SK-N-SH treated with all-trans-retinoic acid at 6 μM for 48 hours (cell line): ENCODE measurements at regions not wholly inside any gene's neighbourhood (a gene's known extent, or its start where the extent isn't known, plus 50 kb on each side); places are given as distances from the start of the nearest gene placed in this dataset.

Experiments used
- ATAC-seq: fragments of 200-7000 bp; cut with Tn5 transposase; 3 replicates; pipeline ENCODE4 v1.9.1; 2020; ENCODE audit warnings: mild to moderate bottlenecking, moderate library complexity
- ARNTL ChIP-seq: fragments of 450-650 bp; formaldehyde crosslinking; IDR thresholded peaks from 2 replicates; pipeline ENCODE4 v1.5.0; 2020; ENCODE audit warnings: low read depth, mild to moderate bottlenecking, moderate library complexity, borderline replicate concordance
- BACH2 ChIP-seq: fragments of 250-450 bp; sonication (Bioruptor Pico); IDR thresholded peaks from 2 replicates; pipeline ENCODE4 v1.9.0; 2021; ENCODE audit warnings: mild to moderate bottlenecking, borderline replicate concordance
- CREB5 ChIP-seq: fragments of 250-450 bp; sonication (Bioruptor Pico); IDR thresholded peaks from 2 replicates; pipeline ENCODE4 v1.5.1; 2020; ENCODE audit warnings: low read depth, mild to moderate bottlenecking, moderate library complexity
- CSDC2 ChIP-seq: fragments of 250-450 bp; sonication (Bioruptor Pico); IDR thresholded peaks from 2 replicates; pipeline ENCODE4 v1.5.0; 2020; ENCODE audit warnings: mild to moderate bottlenecking, moderate library complexity
- ESRRG ChIP-seq: fragments of 250-450 bp; sonication (Bioruptor Pico); IDR thresholded peaks from 2 replicates; pipeline ENCODE4 v1.6.1; 2021; ENCODE audit warnings: mild to moderate bottlenecking
- GLIS3 ChIP-seq: fragments of 250-450 bp; sonication (Bioruptor Pico); IDR thresholded peaks from 2 replicates; pipeline ENCODE4 v1.5.0; 2020; ENCODE audit warnings: mild to moderate bottlenecking, moderate library complexity
- ISL1 ChIP-seq: fragments of 250-450 bp; sonication (Bioruptor Pico); IDR thresholded peaks from 2 replicates; pipeline ENCODE4 v2.1.2; 2022; ENCODE audit warnings: mild to moderate bottlenecking, moderate library complexity
- OSR1 ChIP-seq: fragments of 250-450 bp; sonication (Bioruptor Pico); IDR thresholded peaks from 2 replicates; pipeline ENCODE4 v1.8.0; 2022; ENCODE audit warnings: moderate library complexity, mild to moderate bottlenecking, inconsistent platforms
- PPARA ChIP-seq: fragments of 250-450 bp; sonication (Bioruptor Pico); IDR thresholded peaks from 2 replicates; pipeline ENCODE4 v1.5.0; 2020; ENCODE audit warnings: mild to moderate bottlenecking, borderline replicate concordance
- RARB ChIP-seq: fragments of 250-450 bp; sonication (Bioruptor Pico); IDR thresholded peaks from 2 replicates; pipeline ENCODE4 v1.8.0; 2021; ENCODE audit warnings: mild to moderate bottlenecking, moderate library complexity
- SNAI2 ChIP-seq: fragments of 250-450 bp; sonication (Bioruptor Pico); IDR thresholded peaks from 2 replicates; pipeline ENCODE4 v1.5.0; 2020; ENCODE audit warnings: mild to moderate bottlenecking, moderate library complexity
- TCF4 ChIP-seq: fragments of 250-450 bp; sonication (Bioruptor Pico); IDR thresholded peaks from 2 replicates; pipeline ENCODE4 v1.8.0; 2021; ENCODE audit warnings: mild to moderate bottlenecking, moderate library complexity, borderline replicate concordance
- TOX ChIP-seq: fragments of 250-450 bp; sonication (Bioruptor Pico); IDR thresholded peaks from 2 replicates; pipeline ENCODE4 v1.8.0; 2021; ENCODE audit warnings: mild to moderate bottlenecking, moderate library complexity, borderline replicate concordance
- ZC3H10 ChIP-seq: fragments of 250-450 bp; sonication (Bioruptor Pico); IDR thresholded peaks from 2 replicates; pipeline ENCODE4 v1.5.1; 2021; ENCODE audit warnings: mild to moderate bottlenecking, moderate library complexity
- ZFP3 ChIP-seq: fragments of 250-450 bp; sonication (Bioruptor Pico); IDR thresholded peaks from 2 replicates; pipeline ENCODE4 v1.5.0; 2020; ENCODE audit warnings: mild to moderate bottlenecking, moderate library complexity
- ZFP30 ChIP-seq: fragments of 450-650 bp; formaldehyde crosslinking; IDR thresholded peaks from 2 replicates; pipeline ENCODE4 v1.5.0; 2022; ENCODE audit warnings: mild to moderate bottlenecking, moderate library complexity
- ZNF565 ChIP-seq: fragments of 450-650 bp; formaldehyde crosslinking; conservative IDR thresholded peaks from 2 replicates; pipeline ENCODE4 v1.5.0; 2020; ENCODE audit warnings: low read depth, mild to moderate bottlenecking, moderate library complexity
- ZNF70 ChIP-seq: fragments of 450-650 bp; formaldehyde crosslinking; IDR thresholded peaks from 2 replicates; pipeline ENCODE4 v1.5.0; 2020; ENCODE audit warnings: mild to moderate bottlenecking, moderate library complexity
- ZNF8 ChIP-seq: fragments of 450-650 bp; formaldehyde crosslinking; IDR thresholded peaks from 2 replicates; pipeline ENCODE4 v1.5.0; 2020; ENCODE audit warnings: mild to moderate bottlenecking, moderate library complexity
- TF ChIP-seq, protein P1 (sequence below): fragments of 250-450 bp; sonication (Bioruptor Pico); IDR thresholded peaks from 2 replicates; pipeline ENCODE4 v1.8.0; 2021; ENCODE audit warnings: low read depth, mild to moderate bottlenecking, moderate library complexity, borderline replicate concordance
- TF ChIP-seq, protein P2 (sequence below): fragments of 250-450 bp; sonication (Bioruptor Pico); IDR thresholded peaks from 2 replicates; pipeline ENCODE4 v1.5.0; 2020; ENCODE audit warnings: mild to moderate bottlenecking, moderate library complexity
- TF ChIP-seq, protein P3 (sequence below): fragments of 250-450 bp; sonication (Bioruptor Pico); IDR thresholded peaks from 2 replicates; pipeline ENCODE4 v1.8.0; 2020; ENCODE audit warnings: mild to moderate bottlenecking, moderate library complexity, borderline replicate concordance
- TF ChIP-seq, protein P4 (sequence below): fragments of 250-450 bp; sonication (Bioruptor Pico); IDR thresholded peaks from 2 replicates; pipeline ENCODE4 v1.5.1; 2021; ENCODE audit warnings: mild to moderate bottlenecking, moderate library complexity

GRCh38 chr10:94199565-94199964 is 163.2 kb downstream of the NOC3L start:
- TF ChIP-seq SNAI2 (CRISPR knock-in tag) (no peak), ZNF70 (no peak), TOX (CRISPR knock-in tag) (no peak), ESRRG (CRISPR knock-in tag) (no peak), ZNF565 (CRISPR knock-in tag) (no peak), GLIS3 (no peak), ARNTL (CRISPR knock-in tag) (no peak), RARB (CRISPR knock-in tag) (no peak), BACH2 (no peak), PPARA (CRISPR knock-in tag) (no peak), ZC3H10 (CRISPR knock-in tag) (no peak), ZNF8 (CRISPR knock-in tag) (no peak), CSDC2 (CRISPR knock-in tag) (no peak), OSR1 (CRISPR knock-in tag) (no peak), CREB5 (CRISPR knock-in tag) (no peak), ZFP30 (CRISPR knock-in tag) (no peak)
- TF ChIP-seq, protein P1, sequence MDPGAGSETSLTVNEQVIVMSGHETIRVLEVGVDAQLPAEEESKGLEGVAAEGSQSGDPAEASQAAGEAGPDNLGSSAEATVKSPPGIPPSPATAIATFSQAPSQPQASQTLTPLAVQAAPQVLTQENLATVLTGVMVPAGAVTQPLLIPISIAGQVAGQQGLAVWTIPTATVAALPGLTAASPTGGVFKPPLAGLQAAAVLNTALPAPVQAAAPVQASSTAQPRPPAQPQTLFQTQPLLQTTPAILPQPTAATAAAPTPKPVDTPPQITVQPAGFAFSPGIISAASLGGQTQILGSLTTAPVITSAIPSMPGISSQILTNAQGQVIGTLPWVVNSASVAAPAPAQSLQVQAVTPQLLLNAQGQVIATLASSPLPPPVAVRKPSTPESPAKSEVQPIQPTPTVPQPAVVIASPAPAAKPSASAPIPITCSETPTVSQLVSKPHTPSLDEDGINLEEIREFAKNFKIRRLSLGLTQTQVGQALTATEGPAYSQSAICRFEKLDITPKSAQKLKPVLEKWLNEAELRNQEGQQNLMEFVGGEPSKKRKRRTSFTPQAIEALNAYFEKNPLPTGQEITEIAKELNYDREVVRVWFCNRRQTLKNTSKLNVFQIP (CRISPR knock-in tag) = no peak
- ATAC-seq = no peak

GRCh38 chr10:94200146-94200837 is 162.4 kb downstream of the NOC3L start:
- no peak for ATAC-seq

GRCh38 chr10:94205396-94205831 is 157.3 kb downstream of the NOC3L start:
- ATAC-seq = peak; percentile 67
- TF ChIP-seq SNAI2 (CRISPR knock-in tag) = no peak
- TF ChIP-seq ISL1 (CRISPR knock-in tag) = peak; percentile 34; the same call in 1 of the 2 replicates
- TF ChIP-seq, protein P2, sequence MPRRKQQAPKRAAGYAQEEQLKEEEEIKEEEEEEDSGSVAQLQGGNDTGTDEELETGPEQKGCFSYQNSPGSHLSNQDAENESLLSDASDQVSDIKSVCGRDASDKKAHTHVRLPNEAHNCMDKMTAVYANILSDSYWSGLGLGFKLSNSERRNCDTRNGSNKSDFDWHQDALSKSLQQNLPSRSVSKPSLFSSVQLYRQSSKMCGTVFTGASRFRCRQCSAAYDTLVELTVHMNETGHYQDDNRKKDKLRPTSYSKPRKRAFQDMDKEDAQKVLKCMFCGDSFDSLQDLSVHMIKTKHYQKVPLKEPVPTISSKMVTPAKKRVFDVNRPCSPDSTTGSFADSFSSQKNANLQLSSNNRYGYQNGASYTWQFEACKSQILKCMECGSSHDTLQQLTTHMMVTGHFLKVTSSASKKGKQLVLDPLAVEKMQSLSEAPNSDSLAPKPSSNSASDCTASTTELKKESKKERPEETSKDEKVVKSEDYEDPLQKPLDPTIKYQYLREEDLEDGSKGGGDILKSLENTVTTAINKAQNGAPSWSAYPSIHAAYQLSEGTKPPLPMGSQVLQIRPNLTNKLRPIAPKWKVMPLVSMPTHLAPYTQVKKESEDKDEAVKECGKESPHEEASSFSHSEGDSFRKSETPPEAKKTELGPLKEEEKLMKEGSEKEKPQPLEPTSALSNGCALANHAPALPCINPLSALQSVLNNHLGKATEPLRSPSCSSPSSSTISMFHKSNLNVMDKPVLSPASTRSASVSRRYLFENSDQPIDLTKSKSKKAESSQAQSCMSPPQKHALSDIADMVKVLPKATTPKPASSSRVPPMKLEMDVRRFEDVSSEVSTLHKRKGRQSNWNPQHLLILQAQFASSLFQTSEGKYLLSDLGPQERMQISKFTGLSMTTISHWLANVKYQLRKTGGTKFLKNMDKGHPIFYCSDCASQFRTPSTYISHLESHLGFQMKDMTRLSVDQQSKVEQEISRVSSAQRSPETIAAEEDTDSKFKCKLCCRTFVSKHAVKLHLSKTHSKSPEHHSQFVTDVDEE (CRISPR knock-in tag) = no peak
- TF ChIP-seq RARB (CRISPR knock-in tag) = no peak
- no peak for TF ChIP-seq ZNF565 (CRISPR knock-in tag)

More at GRCh38 chr10:94200146-94200837, 162.4 kb downstream of the NOC3L start:
- TF ChIP-seq, protein P1 (CRISPR knock-in tag) = no peak

DNA sequence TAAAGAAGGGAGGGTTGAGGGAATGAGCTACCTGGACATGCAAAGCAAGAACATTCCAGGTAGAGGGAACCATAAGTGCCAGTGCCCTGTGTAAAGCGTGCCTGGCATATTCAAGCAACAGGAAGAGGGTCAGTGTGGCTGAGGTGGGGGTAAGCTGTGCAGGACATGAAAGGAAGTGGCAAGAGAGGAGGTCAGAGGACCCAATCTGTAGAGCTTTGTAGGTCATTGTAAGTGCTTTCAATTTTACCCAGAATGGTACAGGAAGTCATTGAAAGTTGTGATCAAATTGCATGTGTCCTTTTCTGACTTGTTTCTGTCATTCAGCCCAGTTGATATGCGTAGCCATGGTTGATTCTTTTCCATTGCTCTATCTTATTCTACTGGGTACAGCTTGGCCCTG is 156.6 kb downstream of the NOC3L start:
- ATAC-seq = no peak
- TF ChIP-seq ZNF70 = no peak
- TF ChIP-seq ARNTL (CRISPR knock-in tag) = no peak
- no peak for TF ChIP-seq TCF4 (CRISPR knock-in tag)
- no peak for TF ChIP-seq ZFP3 (CRISPR knock-in tag)
- no peak for TF ChIP-seq RARB (CRISPR knock-in tag)
- no peak for TF ChIP-seq ISL1 (CRISPR knock-in tag)
- TF ChIP-seq, protein P3, sequence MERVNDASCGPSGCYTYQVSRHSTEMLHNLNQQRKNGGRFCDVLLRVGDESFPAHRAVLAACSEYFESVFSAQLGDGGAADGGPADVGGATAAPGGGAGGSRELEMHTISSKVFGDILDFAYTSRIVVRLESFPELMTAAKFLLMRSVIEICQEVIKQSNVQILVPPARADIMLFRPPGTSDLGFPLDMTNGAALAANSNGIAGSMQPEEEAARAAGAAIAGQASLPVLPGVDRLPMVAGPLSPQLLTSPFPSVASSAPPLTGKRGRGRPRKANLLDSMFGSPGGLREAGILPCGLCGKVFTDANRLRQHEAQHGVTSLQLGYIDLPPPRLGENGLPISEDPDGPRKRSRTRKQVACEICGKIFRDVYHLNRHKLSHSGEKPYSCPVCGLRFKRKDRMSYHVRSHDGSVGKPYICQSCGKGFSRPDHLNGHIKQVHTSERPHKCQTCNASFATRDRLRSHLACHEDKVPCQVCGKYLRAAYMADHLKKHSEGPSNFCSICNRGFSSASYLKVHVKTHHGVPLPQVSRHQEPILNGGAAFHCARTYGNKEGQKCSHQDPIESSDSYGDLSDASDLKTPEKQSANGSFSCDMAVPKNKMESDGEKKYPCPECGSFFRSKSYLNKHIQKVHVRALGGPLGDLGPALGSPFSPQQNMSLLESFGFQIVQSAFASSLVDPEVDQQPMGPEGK (CRISPR knock-in tag) = no peak
- TF ChIP-seq, protein P4, sequence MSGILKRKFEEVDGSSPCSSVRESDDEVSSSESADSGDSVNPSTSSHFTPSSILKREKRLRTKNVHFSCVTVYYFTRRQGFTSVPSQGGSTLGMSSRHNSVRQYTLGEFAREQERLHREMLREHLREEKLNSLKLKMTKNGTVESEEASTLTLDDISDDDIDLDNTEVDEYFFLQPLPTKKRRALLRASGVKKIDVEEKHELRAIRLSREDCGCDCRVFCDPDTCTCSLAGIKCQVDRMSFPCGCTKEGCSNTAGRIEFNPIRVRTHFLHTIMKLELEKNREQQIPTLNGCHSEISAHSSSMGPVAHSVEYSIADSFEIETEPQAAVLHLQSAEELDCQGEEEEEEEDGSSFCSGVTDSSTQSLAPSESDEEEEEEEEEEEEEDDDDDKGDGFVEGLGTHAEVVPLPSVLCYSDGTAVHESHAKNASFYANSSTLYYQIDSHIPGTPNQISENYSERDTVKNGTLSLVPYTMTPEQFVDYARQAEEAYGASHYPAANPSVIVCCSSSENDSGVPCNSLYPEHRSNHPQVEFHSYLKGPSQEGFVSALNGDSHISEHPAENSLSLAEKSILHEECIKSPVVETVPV (CRISPR knock-in tag) = no peak
- TF ChIP-seq ZFP30 (CRISPR knock-in tag) = no peak
